ENCODE measurements at regions not wholly inside any gene's neighbourhood (a gene's known extent, or its start where the extent isn't known, plus 50 kb on each side); places are given as distances from the start of the nearest gene placed in this dataset.

- TF ChIP-seq ETS1 (IDR thresholded peaks at IDR 0.05) = no peak
- TF ChIP-seq EZH2phosphoT487 (IDR thresholded peaks at IDR 0.05; ENCODE audit: unreplicated experiment) = no peak
- TF ChIP-seq CTCF (conservative IDR thresholded peaks at IDR 0.05; ENCODE audit: low read depth in 2 of 2) = no peak
- TF ChIP-seq EZH2 (IDR thresholded peaks at IDR 0.05; ENCODE audit: low read depth, unreplicated experiment) = no peak
- TF ChIP-seq JUNB (IDR thresholded peaks at IDR 0.05; ENCODE audit: unreplicated experiment) = no peak
- no peak for TF ChIP-seq CREB1 (CRISPR knock-in tag; IDR thresholded peaks at IDR 0.05; ENCODE audit: low read depth)
- no peak for TF ChIP-seq POLR2AphosphoS5 (IDR thresholded peaks at IDR 0.05; ENCODE audit: low read depth)
- no peak for TF ChIP-seq REST (IDR thresholded peaks at IDR 0.05; ENCODE audit: unreplicated experiment)
- no peak for TF ChIP-seq ZNF114 (CRISPR knock-in tag; IDR thresholded peaks at IDR 0.05)
- TF ChIP-seq STAT1 (IDR thresholded peaks at IDR 0.05; ENCODE audit: unreplicated experiment) = no peak
- no peak for TF ChIP-seq NANOG (IDR thresholded peaks at IDR 0.05; ENCODE audit: borderline replicate concordance)
- TF ChIP-seq ZNF331 (CRISPR knock-in tag; IDR thresholded peaks at IDR 0.05; ENCODE audit: low read depth) = no peak
Measured at GRCh38 chr7:19322002-19322401, 176.8 kb upstream of the FERD3L start.
